ENCODE measurements at regions not wholly inside any gene's neighbourhood (a gene's known extent, or its start where the extent isn't known, plus 50 kb on each side); places are given as distances from the start of the nearest gene placed in this dataset.

DNA sequence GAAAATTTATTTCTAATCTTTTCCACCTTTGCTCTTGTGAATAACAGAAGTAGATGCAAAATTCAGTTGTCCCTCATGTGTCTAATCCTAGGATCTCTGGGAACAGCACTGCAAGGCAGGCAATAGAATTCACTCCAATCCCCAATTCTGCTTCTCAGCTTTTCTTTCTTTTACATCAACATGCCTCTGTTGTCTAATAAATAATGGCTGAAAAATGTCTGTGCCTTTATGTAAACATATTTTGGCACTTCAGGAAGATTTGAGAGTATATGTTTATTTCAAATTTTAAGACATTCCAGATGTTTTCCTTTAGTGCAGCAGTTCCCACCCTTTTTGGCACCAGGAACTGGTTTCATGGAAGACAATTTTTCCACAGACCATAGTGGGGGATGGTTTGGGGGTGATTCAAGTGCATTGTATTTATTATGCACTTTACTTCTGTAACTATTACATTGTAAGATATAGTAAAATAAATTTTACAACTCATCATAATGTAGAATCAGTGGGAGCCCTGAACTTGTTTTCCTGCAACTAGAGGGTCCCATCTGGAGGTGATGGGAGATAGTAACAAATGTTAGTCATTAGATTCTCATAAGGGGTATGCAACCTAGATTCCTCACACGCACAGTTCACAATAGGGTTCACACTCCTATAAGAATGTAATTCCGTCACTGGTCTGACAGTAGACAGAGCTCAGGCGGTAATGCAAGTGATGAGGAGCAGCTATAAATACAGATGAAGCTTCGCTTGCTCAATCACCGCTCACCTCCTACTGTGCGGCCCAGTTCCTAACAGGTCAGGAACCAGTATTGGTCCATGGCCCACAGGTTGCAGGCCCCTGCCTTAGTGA lies 590.3 kb upstream of the CNTNAP5 start:
- no peak for DNase-seq
- H3K4me1 Mint-ChIP-seq, result no peaks in the 10 kb centered on the region

DNA sequence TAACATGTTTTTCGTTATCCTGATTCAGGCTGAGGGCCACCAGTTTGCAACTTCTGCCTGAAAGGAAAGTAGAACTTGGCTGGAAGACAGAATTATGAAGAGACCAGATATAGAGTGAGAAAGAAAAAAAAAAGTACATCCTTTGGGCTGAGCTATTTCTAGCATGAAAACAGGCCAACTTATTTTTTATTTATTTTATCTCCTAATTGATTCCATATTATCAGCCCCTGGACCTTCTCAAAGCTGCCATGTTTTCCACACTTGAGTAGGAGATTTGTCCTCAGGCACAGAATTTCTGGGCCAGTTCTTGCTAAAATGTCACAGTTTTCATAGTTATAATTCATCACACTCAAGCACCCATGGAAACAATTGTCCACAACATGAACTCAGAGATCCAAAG lies 586.8 kb upstream of the CNTNAP5 start:
- Histone ChIP-seq H3K36me3 (replicated peaks in 1 of 2; ENCODE audit: control insufficient read depth in 1 of 2, insufficient read depth in 2 of 2, low read length in 2 of 2) (no peaks in the 10 kb centered on the region), H3K4me1 (ENCODE audit: control insufficient read depth in 1 of 2, insufficient read depth in 2 of 2, low read length in 2 of 2) (no peaks in the 10 kb centered on the region), H3K27ac (ENCODE audit: low read depth in 1 of 2, low read length in 2 of 2) (no peak overlapping the region), H3K4me3 (replicated peaks in 1 of 3; ENCODE audit: low read depth in 2 of 3, low read length in 3 of 3) (no peak overlapping the region), H4K20me1 (ENCODE audit: insufficient read depth, low read length) (no peaks in the 10 kb centered on the region), H3K27me3 (ENCODE audit: control insufficient read depth in 2 of 2, insufficient read depth in 2 of 2, low read length in 2 of 2) (no peaks in the 10 kb centered on the region), H3K9me3 (replicated peaks in 1 of 2; ENCODE audit: control insufficient read depth in 1 of 2, insufficient read depth in 1 of 2, low read length in 2 of 2) (no peaks in the 10 kb centered on the region), H3K4me2 (replicated peaks; ENCODE audit: extremely low read depth, low read length, poor library complexity, severe bottlenecking) (no peak overlapping the region), H2AFZ (ENCODE audit: insufficient read depth, low read depth, low read length, poor library complexity, severe bottlenecking) (no peak overlapping the region), H3K79me2 (ENCODE audit: insufficient read depth, low read length) (no peaks in the 10 kb centered on the region), H3K9ac (ENCODE audit: insufficient read depth, low read length, poor library complexity, severe bottlenecking) (no peak overlapping the region)
- H3K36me3 Mint-ChIP-seq, result no peaks in the 10 kb centered on the region
- WGBS (ENCODE audit: insufficient coverage), result no CpG with 5 or more reads among the region's 1 CpG
- no peak overlapping the region for H3K4me3 Mint-ChIP-seq
- intact Hi-C loops (cut with micrococcal nuclease), result no loop called here
- H3K27ac Mint-ChIP-seq, result no peak overlapping the region
- H3K27me3 Mint-ChIP-seq (ENCODE audit: low read depth in 3 of 3), result no peaks in the 10 kb centered on the region
- TF ChIP-seq, protein P1, sequence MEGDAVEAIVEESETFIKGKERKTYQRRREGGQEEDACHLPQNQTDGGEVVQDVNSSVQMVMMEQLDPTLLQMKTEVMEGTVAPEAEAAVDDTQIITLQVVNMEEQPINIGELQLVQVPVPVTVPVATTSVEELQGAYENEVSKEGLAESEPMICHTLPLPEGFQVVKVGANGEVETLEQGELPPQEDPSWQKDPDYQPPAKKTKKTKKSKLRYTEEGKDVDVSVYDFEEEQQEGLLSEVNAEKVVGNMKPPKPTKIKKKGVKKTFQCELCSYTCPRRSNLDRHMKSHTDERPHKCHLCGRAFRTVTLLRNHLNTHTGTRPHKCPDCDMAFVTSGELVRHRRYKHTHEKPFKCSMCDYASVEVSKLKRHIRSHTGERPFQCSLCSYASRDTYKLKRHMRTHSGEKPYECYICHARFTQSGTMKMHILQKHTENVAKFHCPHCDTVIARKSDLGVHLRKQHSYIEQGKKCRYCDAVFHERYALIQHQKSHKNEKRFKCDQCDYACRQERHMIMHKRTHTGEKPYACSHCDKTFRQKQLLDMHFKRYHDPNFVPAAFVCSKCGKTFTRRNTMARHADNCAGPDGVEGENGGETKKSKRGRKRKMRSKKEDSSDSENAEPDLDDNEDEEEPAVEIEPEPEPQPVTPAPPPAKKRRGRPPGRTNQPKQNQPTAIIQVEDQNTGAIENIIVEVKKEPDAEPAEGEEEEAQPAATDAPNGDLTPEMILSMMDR (IDR thresholded peaks at IDR 0.05), result no peak
- DNase-seq, result no peak
- peaks cover 0 to 12% (median under 1%) of the 10 kb centered on the region in 7 donors for H3K9me3 Mint-ChIP-seq
- H3K4me1 Mint-ChIP-seq, result no peaks in the 10 kb centered on the region

More for the DNA sequence above, 590.3 kb upstream of the CNTNAP5 start:
- Histone ChIP-seq H3K4me2 (replicated peaks; ENCODE audit: extremely low read depth, low read length, poor library complexity, severe bottlenecking) (no peak overlapping the region), H3K9ac (ENCODE audit: insufficient read depth, low read length, poor library complexity, severe bottlenecking) (no peak overlapping the region), H3K27me3 (ENCODE audit: control insufficient read depth in 2 of 2, insufficient read depth in 2 of 2, low read length in 2 of 2) (no peaks in the 10 kb centered on the region), H3K27ac (ENCODE audit: low read depth in 1 of 2, low read length in 2 of 2) (no peak overlapping the region), H3K4me1 (ENCODE audit: control insufficient read depth in 1 of 2, insufficient read depth in 2 of 2, low read length in 2 of 2) (no peaks in the 10 kb centered on the region), H3K36me3 (replicated peaks in 1 of 2; ENCODE audit: control insufficient read depth in 1 of 2, insufficient read depth in 2 of 2, low read length in 2 of 2) (no peaks in the 10 kb centered on the region), H3K79me2 (ENCODE audit: insufficient read depth, low read length) (no peaks in the 10 kb centered on the region), H3K4me3 (replicated peaks in 1 of 3; ENCODE audit: low read depth in 2 of 3, low read length in 3 of 3) (no peak overlapping the region), H3K9me3 (replicated peaks in 1 of 2; ENCODE audit: control insufficient read depth in 1 of 2, insufficient read depth in 1 of 2, low read length in 2 of 2) (no peaks in the 10 kb centered on the region), H2AFZ (ENCODE audit: insufficient read depth, low read depth, low read length, poor library complexity, severe bottlenecking) (no peak overlapping the region), H4K20me1 (ENCODE audit: insufficient read depth, low read length) (no peaks in the 10 kb centered on the region)
- TF ChIP-seq, protein P1 (IDR thresholded peaks at IDR 0.05), result no peak
- Mint-ChIP-seq H3K4me3 (no peak overlapping the region), H3K9me3 (peaks cover 0 to 12% (median 0%) of the 10 kb centered on the region in 7 donors), H3K36me3 (no peaks in the 10 kb centered on the region), H3K27me3 (ENCODE audit: low read depth in 3 of 3) (no peaks in the 10 kb centered on the region), H3K27ac (no peak overlapping the region)
- 100% methylated on average over 3 of the region's 6 CpGs for WGBS (ENCODE audit: insufficient coverage)
- intact Hi-C loops (cut with micrococcal nuclease), result no loop called here

Measured in CD14-positive monocyte (primary cell).